ENCODE measurements at regions not wholly inside any gene's neighbourhood (a gene's known extent, or its start where the extent isn't known, plus 50 kb on each side); places are given as distances from the start of the nearest gene placed in this dataset.

GRCh38 chr2:49288113-49288705 lies 133.9 kb upstream of the FSHR start:
- TF ChIP-seq CTCF (IDR thresholded peaks at IDR 0.05; ENCODE audit: low read depth, low read length): no peak
- no peak for TF ChIP-seq POLR2A (IDR thresholded peaks at IDR 0.05; ENCODE audit: extremely low read depth, insufficient read length)
- no peak for TF ChIP-seq MAX (IDR thresholded peaks at IDR 0.05; ENCODE audit: low read depth, low read length)
